ENCODE measurements at regions not wholly inside any gene's neighbourhood (a gene's known extent, or its start where the extent isn't known, plus 50 kb on each side); places are given as distances from the start of the nearest gene placed in this dataset.

DNA sequence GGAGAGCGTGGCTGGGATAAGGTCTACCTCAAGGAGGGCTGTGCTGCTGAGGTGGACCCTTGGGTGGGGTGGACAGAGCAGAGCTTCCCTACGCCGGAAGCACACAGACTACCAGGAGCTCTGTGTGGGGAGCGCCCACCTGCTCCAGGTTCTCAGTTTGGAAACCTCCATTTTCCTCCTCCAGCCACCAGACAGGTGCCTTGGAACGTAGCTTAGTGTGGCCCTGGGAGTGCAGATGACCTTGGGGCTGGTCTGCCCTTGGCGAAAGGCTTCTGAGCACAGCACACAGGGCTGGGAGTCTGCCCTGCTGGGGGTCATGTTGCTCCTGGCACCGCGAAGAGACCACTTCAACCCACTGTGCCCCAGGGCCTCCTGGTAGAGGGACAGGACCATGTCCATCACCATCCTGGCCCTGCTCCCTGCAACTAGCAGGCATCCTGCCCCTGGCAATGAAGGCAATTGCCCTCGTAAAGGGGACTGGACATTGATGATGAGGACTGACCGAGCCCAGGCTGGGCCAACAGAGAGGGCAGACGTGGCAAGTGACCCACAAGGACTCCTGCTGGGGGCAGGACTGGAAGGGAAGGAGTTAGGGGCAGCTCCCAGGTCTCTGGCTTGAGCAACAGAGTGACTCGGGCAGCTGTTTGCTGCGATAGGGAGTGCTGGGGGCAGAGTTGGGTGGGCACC is 214.7 kb downstream of the CYP26B1 start:
- ATAC-seq (no peak), FAIRE-seq (no peak), DNase-seq (ENCODE audit: low read depth, low spot score) (no peak)
- no peaks in the 10 kb centered on the region for H3K4me1 ChIP-seq (ENCODE audit: control insufficient read depth, insufficient read depth, low read length)
- no TSS peak for BruUV-seq (replicated peaks)
- no peak overlapping the region for H3K27ac ChIP-seq (ENCODE audit: control insufficient read depth, insufficient read depth)
- no peaks in the 10 kb centered on the region for H3K27me3 ChIP-seq (replicated peaks in 1 of 2; ENCODE audit: control insufficient read depth in 2 of 2, insufficient read depth in 2 of 2, low read length in 1 of 2)
- ChIA-PET SMC1A (ENCODE audit: uncharacterized antibody, unreplicated experiment) (no interaction called here), RAD21 (ENCODE audit: unreplicated experiment) (no interaction called here), CTCF (interaction anchor here (1.3 kb wide), 1 partner anchor 9 kb away, joined by 7 read pairs; no protein-coding TSS in a partner anchor), POLR2A (no interaction called here)
- H3K4me3 ChIP-seq, result no peak overlapping the region
- H3K36me3 ChIP-seq (ENCODE audit: control insufficient read depth in 2 of 2, insufficient read depth in 2 of 2, low read length in 1 of 2), result no peaks in the 10 kb centered on the region
- H4K20me1 ChIP-seq (ENCODE audit: control insufficient read depth, insufficient read depth), result no peaks in the 10 kb centered on the region
- no peak overlapping the region for H2AFZ ChIP-seq (ENCODE audit: control insufficient read depth, low read depth, low read length)
- in situ Hi-C loops (cut with MboI) (no loop called here), intact Hi-C loops (cut with micrococcal nuclease; ENCODE audit: unreplicated experiment) (no loop called here)
- no peaks in the 10 kb centered on the region for H3K79me2 ChIP-seq (ENCODE audit: control insufficient read depth, insufficient read depth, low read length)
- H3K9me3 ChIP-seq (replicated peaks; ENCODE audit: control insufficient read depth, insufficient read depth, low read length), result no peaks in the 10 kb centered on the region
- no peak overlapping the region for H3K9ac ChIP-seq (ENCODE audit: control insufficient read depth, insufficient read depth, low read length)
- 24% methylated on average over 13 of the region's 13 CpGs for WGBS (ENCODE audit: insufficient coverage, insufficient replicate concordance, low lambda C conversion rate, missing lambda C conversion rate)
- TF ChIP-seq RAD21 (IDR thresholded peaks at IDR 0.05; ENCODE audit: insufficient read depth, low read depth, low read length) (no peak), MYC (IDR thresholded peaks at IDR 0.05; ENCODE audit: insufficient read depth, insufficient read length, insufficient replicate concordance, low read length, severe bottlenecking) (no peak), POLR2AphosphoS2 (IDR thresholded peaks at IDR 0.05; ENCODE audit: low read depth, low read length) (no peak), KLF5 (IDR thresholded peaks at IDR 0.05; ENCODE audit: partially characterized antibody) (no peak), SMARCA5 (IDR thresholded peaks at IDR 0.05) (no peak), NFXL1 (IDR thresholded peaks at IDR 0.05; ENCODE audit: borderline replicate concordance) (no peak), EP300 (IDR thresholded peaks at IDR 0.05; ENCODE audit: borderline replicate concordance in 1 of 2, control insufficient read depth in 1 of 2, low read depth in 2 of 2, low read length in 2 of 2) (no peak), IKZF2 (IDR thresholded peaks at IDR 0.05) (no peak), POLR2AphosphoS5 (IDR thresholded peaks at IDR 0.05; ENCODE audit: low read length) (no peak), NR2C1 (IDR thresholded peaks at IDR 0.05) (no peak), WRNIP1 (IDR thresholded peaks at IDR 0.05; ENCODE audit: borderline replicate concordance, low read depth, low read length) (no peak), TCF7 (IDR thresholded peaks at IDR 0.05; ENCODE audit: borderline replicate concordance) (no peak), YBX1 (IDR thresholded peaks at IDR 0.05) (no peak), ZNF384 (IDR thresholded peaks at IDR 0.05; ENCODE audit: borderline replicate concordance, low read depth, low read length) (no peak)
- TF ChIP-seq, protein P1, sequence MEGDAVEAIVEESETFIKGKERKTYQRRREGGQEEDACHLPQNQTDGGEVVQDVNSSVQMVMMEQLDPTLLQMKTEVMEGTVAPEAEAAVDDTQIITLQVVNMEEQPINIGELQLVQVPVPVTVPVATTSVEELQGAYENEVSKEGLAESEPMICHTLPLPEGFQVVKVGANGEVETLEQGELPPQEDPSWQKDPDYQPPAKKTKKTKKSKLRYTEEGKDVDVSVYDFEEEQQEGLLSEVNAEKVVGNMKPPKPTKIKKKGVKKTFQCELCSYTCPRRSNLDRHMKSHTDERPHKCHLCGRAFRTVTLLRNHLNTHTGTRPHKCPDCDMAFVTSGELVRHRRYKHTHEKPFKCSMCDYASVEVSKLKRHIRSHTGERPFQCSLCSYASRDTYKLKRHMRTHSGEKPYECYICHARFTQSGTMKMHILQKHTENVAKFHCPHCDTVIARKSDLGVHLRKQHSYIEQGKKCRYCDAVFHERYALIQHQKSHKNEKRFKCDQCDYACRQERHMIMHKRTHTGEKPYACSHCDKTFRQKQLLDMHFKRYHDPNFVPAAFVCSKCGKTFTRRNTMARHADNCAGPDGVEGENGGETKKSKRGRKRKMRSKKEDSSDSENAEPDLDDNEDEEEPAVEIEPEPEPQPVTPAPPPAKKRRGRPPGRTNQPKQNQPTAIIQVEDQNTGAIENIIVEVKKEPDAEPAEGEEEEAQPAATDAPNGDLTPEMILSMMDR (IDR thresholded peaks at IDR 0.05 in 2 of 3, conservative IDR thresholded peaks at IDR 0.05 in 1 of 3; ENCODE audit: control insufficient read depth in 2 of 3, extremely low read depth in 1 of 3, insufficient read depth in 1 of 3, low read depth in 3 of 3, low read length in 3 of 3), result no peak
- H3K4me2 ChIP-seq (ENCODE audit: control insufficient read depth, insufficient read depth), result no peak overlapping the region

Data from GM12878 (cell line).